ENCODE measurements at regions not wholly inside any gene's neighbourhood (a gene's known extent, or its start where the extent isn't known, plus 50 kb on each side); places are given as distances from the start of the nearest gene placed in this dataset.

- TF ChIP-seq CTCF (IDR thresholded peaks at IDR 0.05), result no peak
- no peak for TF ChIP-seq POLR2A (IDR thresholded peaks at IDR 0.05)
Measured at GRCh38 chr5:54844266-54844665, 141.1 kb downstream of the ESM1 start.
